ENCODE measurements at regions not wholly inside any gene's neighbourhood (a gene's known extent, or its start where the extent isn't known, plus 50 kb on each side); places are given as distances from the start of the nearest gene placed in this dataset.

DNA sequence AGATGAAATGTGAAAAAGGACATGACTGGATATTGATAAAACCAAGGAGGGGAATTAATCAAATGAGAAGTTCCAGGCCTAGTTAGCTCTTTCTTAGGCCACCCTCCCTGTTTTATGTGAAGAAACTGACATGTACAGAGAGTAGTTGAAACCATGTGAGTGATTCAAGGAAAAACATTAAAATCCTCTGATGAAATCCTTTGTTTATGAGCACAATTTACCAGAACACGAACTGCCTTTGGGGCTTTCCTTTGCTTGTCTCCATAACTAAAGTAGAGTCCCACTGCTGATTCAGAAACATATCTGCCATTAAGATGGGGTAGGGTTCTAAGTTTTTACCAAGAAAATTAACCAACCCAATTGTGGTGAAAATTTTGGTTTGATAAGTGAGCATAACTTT lies 558.3 kb downstream of the NR2F2 start:
- H3K27ac ChIP-seq = no peak overlapping the region

DNA sequence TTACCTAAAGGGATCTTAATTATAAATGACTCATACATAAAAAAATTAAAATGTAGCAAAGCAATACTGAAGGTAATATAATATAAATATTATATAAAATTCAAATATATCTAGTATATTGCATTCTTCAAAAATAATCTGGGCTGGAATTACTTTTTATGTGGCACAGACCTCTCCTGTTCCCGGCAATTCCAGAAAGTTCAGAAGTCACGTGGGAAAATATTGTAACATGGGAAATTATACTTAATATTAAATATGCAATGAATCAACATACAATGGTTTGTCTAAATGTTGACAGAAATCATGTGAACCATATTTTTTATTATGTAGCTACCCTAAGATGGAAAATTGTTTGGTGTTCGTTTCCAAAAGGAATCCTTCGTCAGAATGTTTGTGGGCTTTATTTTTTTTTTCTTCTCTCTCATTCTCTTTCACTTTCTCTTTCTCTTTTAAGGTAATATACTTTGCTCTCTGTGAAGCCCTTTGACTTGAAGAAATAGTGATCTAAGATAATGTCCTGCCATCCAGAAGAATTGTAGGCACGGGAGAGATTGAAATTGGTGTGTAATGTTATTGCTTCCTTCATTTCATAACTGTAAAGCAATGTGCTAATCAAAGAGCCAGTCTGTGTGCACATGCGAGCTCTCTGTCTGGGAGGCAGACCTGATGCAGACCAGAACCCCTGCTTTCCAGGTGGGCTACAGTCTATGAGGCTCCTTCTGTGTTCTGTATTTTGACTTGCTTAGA lies 559.4 kb downstream of the NR2F2 start:
- TF ChIP-seq, protein P1, sequence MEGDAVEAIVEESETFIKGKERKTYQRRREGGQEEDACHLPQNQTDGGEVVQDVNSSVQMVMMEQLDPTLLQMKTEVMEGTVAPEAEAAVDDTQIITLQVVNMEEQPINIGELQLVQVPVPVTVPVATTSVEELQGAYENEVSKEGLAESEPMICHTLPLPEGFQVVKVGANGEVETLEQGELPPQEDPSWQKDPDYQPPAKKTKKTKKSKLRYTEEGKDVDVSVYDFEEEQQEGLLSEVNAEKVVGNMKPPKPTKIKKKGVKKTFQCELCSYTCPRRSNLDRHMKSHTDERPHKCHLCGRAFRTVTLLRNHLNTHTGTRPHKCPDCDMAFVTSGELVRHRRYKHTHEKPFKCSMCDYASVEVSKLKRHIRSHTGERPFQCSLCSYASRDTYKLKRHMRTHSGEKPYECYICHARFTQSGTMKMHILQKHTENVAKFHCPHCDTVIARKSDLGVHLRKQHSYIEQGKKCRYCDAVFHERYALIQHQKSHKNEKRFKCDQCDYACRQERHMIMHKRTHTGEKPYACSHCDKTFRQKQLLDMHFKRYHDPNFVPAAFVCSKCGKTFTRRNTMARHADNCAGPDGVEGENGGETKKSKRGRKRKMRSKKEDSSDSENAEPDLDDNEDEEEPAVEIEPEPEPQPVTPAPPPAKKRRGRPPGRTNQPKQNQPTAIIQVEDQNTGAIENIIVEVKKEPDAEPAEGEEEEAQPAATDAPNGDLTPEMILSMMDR (conservative IDR thresholded peaks at IDR 0.05) = no peak
- H3K27ac ChIP-seq = no peak overlapping the region

More for the DNA sequence above, 558.3 kb downstream of the NR2F2 start:
- TF ChIP-seq, protein P1 (conservative IDR thresholded peaks at IDR 0.05) = no peak

DNA sequence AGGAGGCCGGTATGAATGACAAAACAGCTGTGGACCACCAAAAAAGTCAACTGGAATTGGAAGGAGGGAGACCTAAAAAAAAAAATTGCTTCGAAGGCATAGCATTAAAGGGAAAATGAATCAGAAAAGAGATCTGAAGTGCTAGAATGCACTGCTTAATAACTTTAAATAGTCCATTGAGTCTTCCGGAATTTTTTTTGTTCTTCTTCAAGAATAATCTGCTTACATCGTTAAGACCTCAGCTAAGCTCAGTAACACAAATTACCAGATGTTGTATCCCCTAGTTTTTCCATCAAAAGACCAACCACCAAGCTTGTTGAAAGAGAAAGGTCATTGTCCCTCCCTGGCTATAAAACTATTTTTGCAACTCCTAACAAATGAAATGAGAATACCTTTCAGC lies 560.5 kb downstream of the NR2F2 start:
- no peak overlapping the region for H3K27ac ChIP-seq
- TF ChIP-seq, protein P1 (conservative IDR thresholded peaks at IDR 0.05) = no peak

DNA sequence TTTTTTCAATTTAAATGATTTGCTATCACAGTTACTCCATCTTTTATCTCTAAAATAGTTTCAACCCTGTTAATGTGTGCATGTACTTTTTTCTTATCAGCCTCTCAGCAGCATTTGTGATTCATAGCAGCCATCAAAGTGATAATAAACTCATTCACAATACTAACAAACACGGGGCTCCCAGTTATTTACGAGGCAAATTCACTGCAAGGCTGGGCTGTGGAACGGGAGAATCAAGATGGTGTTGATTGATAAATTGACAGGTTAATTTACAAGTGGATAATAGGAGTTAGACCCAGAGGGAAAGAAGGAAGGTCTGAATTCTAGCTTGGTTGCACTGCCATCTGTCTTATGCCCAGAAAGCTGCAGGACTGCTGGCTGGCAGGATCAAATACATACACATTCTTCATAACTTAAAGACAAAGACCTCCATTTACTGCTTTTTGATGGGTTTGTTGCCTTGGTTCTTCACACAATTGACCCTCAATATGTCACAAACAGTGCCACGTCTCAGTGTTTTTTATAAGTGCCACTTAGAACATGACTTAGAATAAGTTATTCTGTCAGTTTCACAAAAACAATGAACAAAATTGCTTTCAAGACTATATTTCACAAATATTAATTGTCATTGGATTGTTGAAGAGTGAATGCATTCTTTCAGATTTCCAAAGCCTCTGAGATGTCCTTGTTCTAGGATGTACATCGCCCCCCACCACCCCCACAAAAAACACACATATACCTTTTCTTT lies 562.8 kb downstream of the NR2F2 start:
- H3K27ac ChIP-seq = no peak overlapping the region
- TF ChIP-seq, protein P1 (conservative IDR thresholded peaks at IDR 0.05) = peak; percentile 88

DNA sequence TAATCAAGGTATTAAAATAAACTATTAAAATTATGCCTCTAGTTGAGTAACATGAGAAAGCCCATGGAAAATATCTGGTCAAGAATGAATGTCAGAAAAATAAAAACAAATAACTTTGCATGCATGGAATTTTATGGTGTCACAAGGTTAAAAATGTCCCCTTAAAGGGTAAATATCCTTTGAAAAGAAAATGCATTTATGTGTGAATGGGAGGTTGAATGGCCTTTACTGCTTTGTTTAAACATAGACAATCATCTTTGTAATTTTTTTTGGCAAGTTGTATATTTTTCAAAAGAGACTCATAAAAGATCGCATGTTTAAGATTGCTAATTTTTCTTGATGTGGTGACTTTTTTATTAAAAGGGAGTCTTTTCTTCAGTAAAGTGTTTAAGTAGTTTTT lies 564.2 kb downstream of the NR2F2 start:
- no peak overlapping the region for H3K27ac ChIP-seq
- TF ChIP-seq, protein P1 (conservative IDR thresholded peaks at IDR 0.05) = no peak

DNA sequence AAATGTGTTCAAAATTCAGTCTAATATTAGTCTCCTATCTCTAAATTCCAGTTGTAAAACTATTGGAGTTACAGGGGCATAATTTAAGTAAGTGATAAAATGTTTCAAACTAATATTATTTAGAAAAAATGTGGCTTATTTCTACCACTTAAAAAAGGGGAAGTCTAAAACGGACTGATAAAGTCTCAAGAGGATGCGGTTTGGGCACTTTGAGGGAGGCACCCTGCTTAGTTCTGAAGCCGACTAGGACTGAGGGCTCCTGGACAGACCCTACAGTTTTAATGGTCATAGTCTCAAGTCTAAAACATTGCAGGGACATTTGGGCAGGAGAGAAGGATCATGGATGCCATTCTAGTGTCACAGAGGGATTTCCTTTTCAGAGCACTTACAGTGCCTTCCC lies 566.3 kb downstream of the NR2F2 start:
- TF ChIP-seq, protein P1 (conservative IDR thresholded peaks at IDR 0.05) = no peak
- no peak overlapping the region for H3K27ac ChIP-seq

DNA sequence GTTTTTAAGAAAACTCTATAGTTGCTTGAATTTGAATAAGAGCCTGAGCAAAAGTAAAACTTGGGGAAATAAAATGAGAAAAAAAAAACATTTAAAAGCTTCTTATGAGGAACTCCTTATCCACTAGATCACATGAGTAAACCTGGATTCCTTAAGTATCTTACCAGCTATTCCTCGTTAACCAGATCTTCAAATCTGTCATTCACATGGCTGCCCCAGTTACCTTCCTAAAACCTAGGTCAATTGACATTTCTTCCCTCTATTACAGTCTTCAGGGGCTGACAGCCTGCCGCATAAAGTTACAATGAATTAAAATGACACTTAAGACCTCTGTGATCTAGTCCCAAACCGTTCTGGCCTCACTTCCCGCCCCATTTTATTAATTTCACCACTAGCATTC lies 583.6 kb downstream of the NR2F2 start:
- H3K27ac ChIP-seq = no peak overlapping the region
- TF ChIP-seq, protein P1 (conservative IDR thresholded peaks at IDR 0.05) = no peak
